ENCODE measurements at regions not wholly inside any gene's neighbourhood (a gene's known extent, or its start where the extent isn't known, plus 50 kb on each side); places are given as distances from the start of the nearest gene placed in this dataset.

- H3K9me2 ChIP-seq (replicated peaks; ENCODE audit: control insufficient read depth, low read length) = no peaks in the 10 kb centered on the region
- no peaks in the 10 kb centered on the region for H4K20me1 ChIP-seq (ENCODE audit: control insufficient read depth, insufficient read depth, low read depth, low read length)
- H3K4me1 ChIP-seq (ENCODE audit: control insufficient read depth, low read length) = peaks cover 39% of the 10 kb centered on the region
- peak overlapping the region; percentile 73 for H3K4me3 ChIP-seq (ENCODE audit: low read length)
- TF ChIP-seq, protein P1, sequence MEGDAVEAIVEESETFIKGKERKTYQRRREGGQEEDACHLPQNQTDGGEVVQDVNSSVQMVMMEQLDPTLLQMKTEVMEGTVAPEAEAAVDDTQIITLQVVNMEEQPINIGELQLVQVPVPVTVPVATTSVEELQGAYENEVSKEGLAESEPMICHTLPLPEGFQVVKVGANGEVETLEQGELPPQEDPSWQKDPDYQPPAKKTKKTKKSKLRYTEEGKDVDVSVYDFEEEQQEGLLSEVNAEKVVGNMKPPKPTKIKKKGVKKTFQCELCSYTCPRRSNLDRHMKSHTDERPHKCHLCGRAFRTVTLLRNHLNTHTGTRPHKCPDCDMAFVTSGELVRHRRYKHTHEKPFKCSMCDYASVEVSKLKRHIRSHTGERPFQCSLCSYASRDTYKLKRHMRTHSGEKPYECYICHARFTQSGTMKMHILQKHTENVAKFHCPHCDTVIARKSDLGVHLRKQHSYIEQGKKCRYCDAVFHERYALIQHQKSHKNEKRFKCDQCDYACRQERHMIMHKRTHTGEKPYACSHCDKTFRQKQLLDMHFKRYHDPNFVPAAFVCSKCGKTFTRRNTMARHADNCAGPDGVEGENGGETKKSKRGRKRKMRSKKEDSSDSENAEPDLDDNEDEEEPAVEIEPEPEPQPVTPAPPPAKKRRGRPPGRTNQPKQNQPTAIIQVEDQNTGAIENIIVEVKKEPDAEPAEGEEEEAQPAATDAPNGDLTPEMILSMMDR (IDR thresholded peaks at IDR 0.05; ENCODE audit: low read depth, low read length, poor library complexity, severe bottlenecking) = no peak
- TF ChIP-seq EZH2phosphoT487 (IDR thresholded peaks at IDR 0.05; ENCODE audit: borderline replicate concordance, low read length) = no peak
- peak overlapping the region; percentile 37 for H3K27ac ChIP-seq (ENCODE audit: low read depth, low read length)
- H3K27me3 ChIP-seq (ENCODE audit: control insufficient read depth, low read length) = no peaks in the 10 kb centered on the region
- peaks cover 36% of the 10 kb centered on the region for H3F3A ChIP-seq (ENCODE audit: control insufficient read depth, insufficient read depth)
- H3K9me3 ChIP-seq (ENCODE audit: control insufficient read depth, insufficient read depth, low read length) = no peaks in the 10 kb centered on the region
- H3K36me3 ChIP-seq (ENCODE audit: control insufficient read depth, low read length) = peaks cover 11% of the 10 kb centered on the region; the same call in 1 of the 2 replicates
- H3K79me2 ChIP-seq (ENCODE audit: control insufficient read depth, low read length) = peaks cover 30% of the 10 kb centered on the region
- peak overlapping the region; percentile 89 for H3K4me2 ChIP-seq (ENCODE audit: low read length)
These were observed 87.8 kb downstream of the HFE start for GRCh38 chr6:26175033-26175427.

DNA sequence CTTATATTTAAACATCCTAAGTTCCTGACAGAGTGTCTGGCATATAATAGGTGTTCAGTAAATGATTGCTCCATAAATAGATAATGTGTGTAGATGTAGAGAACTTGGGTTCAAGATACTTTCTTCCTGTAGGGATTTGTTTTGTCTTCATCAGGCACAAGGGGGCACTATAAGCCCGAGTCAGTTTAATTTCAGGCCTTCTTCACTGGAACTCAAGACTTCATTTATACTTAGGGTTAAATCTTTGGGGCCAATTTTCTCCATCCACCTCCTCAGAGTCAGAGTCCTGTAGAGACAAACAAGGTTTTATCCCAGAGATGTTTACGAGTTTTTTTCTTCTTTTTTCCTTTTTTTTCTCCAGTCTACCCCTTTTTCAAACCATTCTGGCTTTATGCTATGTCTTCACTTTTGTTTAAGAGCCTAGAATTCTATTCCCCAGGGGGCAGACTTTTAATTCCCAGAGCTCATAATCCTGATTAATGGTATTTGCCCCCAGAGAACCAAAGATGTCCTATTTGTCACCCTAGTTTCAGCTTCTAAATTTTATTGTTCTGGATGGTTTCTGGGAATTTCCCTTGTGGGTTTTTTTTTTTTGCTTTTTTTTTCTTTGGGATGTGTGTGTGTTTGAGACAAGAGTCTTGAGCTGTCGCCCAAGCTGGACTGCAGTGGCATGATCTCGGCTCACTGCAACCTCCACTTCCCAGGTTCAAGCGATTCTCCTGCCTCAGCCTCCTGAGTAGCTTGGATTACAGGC is 88.4 kb downstream of the HFE start:
- H3F3A ChIP-seq (ENCODE audit: control insufficient read depth, insufficient read depth) = peaks cover 30% of the 10 kb centered on the region
- H3K9me3 ChIP-seq (ENCODE audit: control insufficient read depth, insufficient read depth, low read length) = no peaks in the 10 kb centered on the region
- H3K79me2 ChIP-seq (ENCODE audit: control insufficient read depth, low read length) = peaks cover 25% of the 10 kb centered on the region
- peak overlapping the region; percentile 89 for H3K4me2 ChIP-seq (ENCODE audit: low read length)
- H3K27ac ChIP-seq (ENCODE audit: low read depth, low read length) = no peak overlapping the region
- 0 out of 2 replicates have a peak overlapping the region, but pooled peaks have one; percentile 73 for H3K4me3 ChIP-seq (ENCODE audit: low read length)
- no peaks in the 10 kb centered on the region for H3K9me2 ChIP-seq (replicated peaks; ENCODE audit: control insufficient read depth, low read length)
- no peaks in the 10 kb centered on the region for H3K27me3 ChIP-seq (ENCODE audit: control insufficient read depth, low read length)
- no peaks in the 10 kb centered on the region for H4K20me1 ChIP-seq (ENCODE audit: control insufficient read depth, insufficient read depth, low read depth, low read length)
- H3K4me1 ChIP-seq (ENCODE audit: control insufficient read depth, low read length) = peaks cover 33% of the 10 kb centered on the region
- peaks cover 11% of the 10 kb centered on the region; the same call in 1 of the 2 replicates for H3K36me3 ChIP-seq (ENCODE audit: control insufficient read depth, low read length)
- TF ChIP-seq, protein P1 (IDR thresholded peaks at IDR 0.05; ENCODE audit: low read depth, low read length, poor library complexity, severe bottlenecking) = peak; percentile 71
- TF ChIP-seq EZH2phosphoT487 (IDR thresholded peaks at IDR 0.05; ENCODE audit: borderline replicate concordance, low read length) = no peak

DNA sequence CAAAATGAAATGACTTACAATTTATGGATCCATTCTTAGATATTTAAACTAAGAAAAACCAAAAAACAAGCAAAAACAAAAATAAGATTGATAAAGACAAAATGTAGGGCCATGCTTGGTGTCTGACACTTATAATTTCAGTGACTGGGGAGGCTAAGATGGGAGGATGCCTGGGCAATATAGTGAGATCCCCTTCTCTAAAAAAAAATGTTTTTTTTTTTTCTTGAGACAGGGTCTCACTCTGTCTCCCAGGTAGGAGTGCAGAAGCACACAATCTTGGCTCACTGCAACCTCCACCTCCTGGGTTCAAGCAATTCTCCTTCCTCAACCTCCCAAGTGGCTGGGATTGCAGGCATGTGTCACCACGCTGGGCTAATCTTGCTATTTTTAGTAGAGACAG is 92.4 kb downstream of the HFE start:
- TF ChIP-seq, protein P1 (IDR thresholded peaks at IDR 0.05; ENCODE audit: low read depth, low read length, poor library complexity, severe bottlenecking) = no peak
- TF ChIP-seq EZH2phosphoT487 (IDR thresholded peaks at IDR 0.05; ENCODE audit: borderline replicate concordance, low read length) = no peak

More for the DNA sequence above, 92.4 kb downstream of the HFE start:
- Histone ChIP-seq H3F3A (ENCODE audit: control insufficient read depth, insufficient read depth) (peaks cover 5% of the 10 kb centered on the region), H3K27me3 (ENCODE audit: control insufficient read depth, low read length) (no peaks in the 10 kb centered on the region), H4K20me1 (ENCODE audit: control insufficient read depth, insufficient read depth, low read depth, low read length) (no peaks in the 10 kb centered on the region), H3K9me3 (ENCODE audit: control insufficient read depth, insufficient read depth, low read length) (no peaks in the 10 kb centered on the region), H3K4me3 (ENCODE audit: low read length) (no peak overlapping the region), H3K27ac (ENCODE audit: low read depth, low read length) (no peak overlapping the region), H3K4me1 (ENCODE audit: control insufficient read depth, low read length) (peaks cover 23% of the 10 kb centered on the region), H3K79me2 (ENCODE audit: control insufficient read depth, low read length) (peaks cover 1% of the 10 kb centered on the region; the same call in 1 of the 2 replicates), H3K9me2 (replicated peaks; ENCODE audit: control insufficient read depth, low read length) (no peaks in the 10 kb centered on the region), H3K36me3 (ENCODE audit: control insufficient read depth, low read length) (no peaks in the 10 kb centered on the region), H3K4me2 (ENCODE audit: low read length) (no peak overlapping the region)
